GM23338 (cell line): ENCODE measurements at regions not wholly inside any gene's neighbourhood (a gene's known extent, or its start where the extent isn't known, plus 50 kb on each side); places are given as distances from the start of the nearest gene placed in this dataset.

Experiments used
- ATAC-seq: fragments of 200-7000 bp; cut with Tn5 transposase; 3 replicates; pipeline ENCODE4 v1.9.1; 2020
- DNase-seq: peaks from one replicate; pipeline ENCODE4 v3.0.0-alpha.2; 2015; ENCODE audit warnings: low spot score
- H2AFZ ChIP-seq: fragments of 200-600 bp; sonication (generic); 2 replicates; pipeline ENCODE4 v1.8.0; 2016; ENCODE audit warnings: antibody characterized with exemption, mild to moderate bottlenecking, moderate library complexity
- H3F3A ChIP-seq: fragments of 200-600 bp; sonication (generic); replicated peaks from 2 replicates; pipeline ENCODE4 v1.8.0; 2017; ENCODE audit warnings: antibody characterized with exemption, mixed run types, low read depth
- H3K27ac ChIP-seq: fragments of 200-600 bp; sonication (generic); 2 replicates; pipeline ENCODE4 v1.6.1; 2016; ENCODE audit warnings: low read depth
- H3K27me3 ChIP-seq: fragments of 200-600 bp; sonication (generic); 2 replicates; pipeline ENCODE4 v1.8.0; 2016; ENCODE audit warnings: mild to moderate bottlenecking, mixed run types, moderate library complexity; ENCODE audit not compliant: insufficient read depth
- H3K36me3 ChIP-seq: fragments of 200-600 bp; sonication (generic); 2 replicates; pipeline ENCODE4 v1.8.0; 2016; ENCODE audit warnings: mild to moderate bottlenecking; ENCODE audit not compliant: insufficient read depth
- H3K4me1 ChIP-seq: fragments of 200-600 bp; sonication (generic); 2 replicates; pipeline ENCODE4 v1.8.0; 2016; ENCODE audit warnings: mild to moderate bottlenecking, moderate library complexity; ENCODE audit not compliant: insufficient read depth
- H3K4me2 ChIP-seq: fragments of 200-600 bp; sonication (generic); 2 replicates; pipeline ENCODE4 v1.7.1; 2017; ENCODE audit warnings: mixed run types
- H3K4me3 ChIP-seq: fragments of 200-600 bp; sonication (generic); 2 replicates; pipeline ENCODE4 v1.6.1; 2016; ENCODE audit warnings: mixed run types
- H3K79me2 ChIP-seq: fragments of 200-600 bp; sonication (generic); replicated peaks from 2 replicates; pipeline ENCODE4 v1.8.0; 2017; ENCODE audit warnings: mild to moderate bottlenecking; ENCODE audit not compliant: insufficient read depth
- H3K9me2 ChIP-seq: fragments of 200-600 bp; sonication (generic); 2 replicates; pipeline ENCODE4 v1.8.0; 2017; ENCODE audit not compliant: insufficient read depth
- H4K20me1 ChIP-seq: fragments of 200-600 bp; sonication (generic); replicated peaks from 2 replicates; pipeline ENCODE4 v1.8.0; 2017; ENCODE audit warnings: mild to moderate bottlenecking; ENCODE audit not compliant: insufficient read depth
- H3K27ac Mint-ChIP-seq: 2 replicates; pipeline ENCODE4 v1.8.0; 2020; ENCODE audit warnings: inconsistent platforms, mild to moderate bottlenecking, moderate library complexity, mixed read lengths
- H3K27me3 Mint-ChIP-seq: 3 replicates; pipeline ENCODE4 v1.8.0; 2022; ENCODE audit warnings: low read depth, mild to moderate bottlenecking, moderate library complexity, mixed read lengths, inconsistent platforms; ENCODE audit not compliant: insufficient read depth, poor library complexity
- H3K36me3 Mint-ChIP-seq: 3 replicates; pipeline ENCODE4 v1.8.0; 2021; ENCODE audit warnings: low read depth, mild to moderate bottlenecking, inconsistent platforms, moderate library complexity, mixed read lengths
- H3K4me1 Mint-ChIP-seq: 3 replicates; pipeline ENCODE4 v1.8.0; 2020; ENCODE audit warnings: mild to moderate bottlenecking, inconsistent platforms, mixed read lengths
- H3K4me3 Mint-ChIP-seq: 3 replicates; pipeline ENCODE4 v1.8.0; 2021; ENCODE audit warnings: moderate library complexity, mild to moderate bottlenecking, inconsistent platforms, mixed read lengths
- H3K9me3 Mint-ChIP-seq: 3 replicates; pipeline ENCODE4 v1.8.0; 2020; ENCODE audit warnings: moderate library complexity, mild to moderate bottlenecking, inconsistent platforms, mixed read lengths
- CREB1 ChIP-seq: fragments of 250-450 bp; sonication (Bioruptor Pico); IDR thresholded peaks from 2 replicates; pipeline ENCODE4 v1.5.0; 2020; ENCODE audit warnings: low read depth, mild to moderate bottlenecking, moderate library complexity
- CTCF ChIP-seq, 2 experiments: fragments of 200-600 bp in 1 of 2; sonication (generic) in 1 of 2; conservative IDR thresholded peaks; 2 replicates each; pipeline versions ENCODE4 v1.5.1 to v1.6.1; 2016 to 2017; ENCODE audit warnings: antibody characterized with exemption in 2 of 2, low read depth in 2 of 2, mild to moderate bottlenecking in 2 of 2, moderate library complexity in 1 of 2
- EZH2 ChIP-seq: fragments of 200-600 bp; sonication (generic); IDR thresholded peaks from one replicate; pipeline ENCODE4 v1.8.0; 2017; ENCODE audit warnings: antibody characterized with exemption, mild to moderate bottlenecking, low read depth; ENCODE audit not compliant: unreplicated experiment
- EZH2phosphoT487 ChIP-seq: fragments of 200-600 bp; sonication (generic); IDR thresholded peaks from one replicate; pipeline ENCODE4 v1.8.1; 2018; ENCODE audit warnings: antibody characterized with exemption; ENCODE audit not compliant: unreplicated experiment
- JUNB ChIP-seq: IDR thresholded peaks from one replicate; pipeline ENCODE4 v1.6.1; 2016; ENCODE audit warnings: antibody characterized with exemption; ENCODE audit not compliant: unreplicated experiment
- NANOG ChIP-seq: IDR thresholded peaks from 2 replicates; pipeline ENCODE4 v1.6.1; 2016; ENCODE audit warnings: antibody characterized with exemption, borderline replicate concordance
- POLR2AphosphoS5 ChIP-seq: IDR thresholded peaks from 2 replicates; pipeline ENCODE4 v1.6.1; 2016; ENCODE audit warnings: antibody characterized with exemption, low read depth
- STAT1 ChIP-seq: IDR thresholded peaks from one replicate; pipeline ENCODE4 v1.6.1; 2016; ENCODE audit warnings: antibody characterized with exemption; ENCODE audit not compliant: unreplicated experiment
- TF ChIP-seq, protein P1 (sequence below): IDR thresholded peaks from 2 replicates; pipeline ENCODE4 v1.6.1; 2016; ENCODE audit warnings: antibody characterized with exemption
- TF ChIP-seq, protein P2 (sequence below): IDR thresholded peaks from one replicate; pipeline ENCODE4 v1.6.1; 2018; ENCODE audit warnings: antibody characterized with exemption; ENCODE audit not compliant: unreplicated experiment

DNA sequence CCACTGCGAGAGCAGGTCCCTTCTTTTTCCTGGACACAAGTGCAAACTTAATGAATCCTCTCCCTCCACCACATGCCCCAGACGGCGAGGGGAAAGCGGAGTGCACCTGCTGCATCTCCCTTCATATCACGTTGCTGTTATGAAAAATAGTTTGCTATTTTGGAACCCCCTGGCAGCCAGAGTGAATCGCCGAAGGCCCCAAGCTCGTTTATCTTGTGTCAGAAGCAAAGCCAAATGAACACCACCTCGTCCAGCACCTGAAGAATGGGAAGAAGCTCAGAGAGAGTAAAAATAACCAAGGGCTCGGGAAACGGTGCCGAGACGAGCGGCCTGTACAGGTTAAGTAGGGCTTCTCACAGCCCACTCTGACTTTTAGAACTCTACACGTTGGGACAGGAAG is 394.6 kb upstream of the RORA start (continued):
- TF ChIP-seq, protein P1, sequence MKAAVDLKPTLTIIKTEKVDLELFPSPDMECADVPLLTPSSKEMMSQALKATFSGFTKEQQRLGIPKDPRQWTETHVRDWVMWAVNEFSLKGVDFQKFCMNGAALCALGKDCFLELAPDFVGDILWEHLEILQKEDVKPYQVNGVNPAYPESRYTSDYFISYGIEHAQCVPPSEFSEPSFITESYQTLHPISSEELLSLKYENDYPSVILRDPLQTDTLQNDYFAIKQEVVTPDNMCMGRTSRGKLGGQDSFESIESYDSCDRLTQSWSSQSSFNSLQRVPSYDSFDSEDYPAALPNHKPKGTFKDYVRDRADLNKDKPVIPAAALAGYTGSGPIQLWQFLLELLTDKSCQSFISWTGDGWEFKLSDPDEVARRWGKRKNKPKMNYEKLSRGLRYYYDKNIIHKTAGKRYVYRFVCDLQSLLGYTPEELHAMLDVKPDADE: no peak
- no peak for TF ChIP-seq EZH2phosphoT487

DNA sequence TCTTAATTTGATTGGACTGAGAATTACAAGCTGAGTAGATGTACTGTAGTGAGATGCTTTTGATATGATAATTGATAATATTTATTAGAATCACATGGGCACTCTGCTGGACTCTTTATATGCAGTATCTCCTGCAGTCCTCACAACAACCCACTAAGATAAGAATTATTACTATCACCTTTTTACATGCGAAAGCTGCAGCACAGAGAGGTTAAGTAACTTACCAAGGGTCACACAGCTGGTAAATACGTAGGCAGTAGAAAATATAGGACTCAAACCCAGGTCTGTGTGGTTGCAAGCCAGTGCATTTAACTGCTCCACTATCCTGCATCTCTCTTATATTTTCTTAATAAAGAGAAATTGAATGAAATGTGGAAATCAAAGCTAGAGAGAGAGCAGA is 392.8 kb upstream of the RORA start:
- Histone ChIP-seq H3K4me1 (no peaks in the 10 kb centered on the region; the same call in 1 of the 2 replicates), H3K4me3 (no peak overlapping the region), H4K20me1 (no peaks in the 10 kb centered on the region), H3K27me3 (no peaks in the 10 kb centered on the region), H3K36me3 (no peaks in the 10 kb centered on the region), H2AFZ (no peak overlapping the region), H3K9me2 (no peaks in the 10 kb centered on the region), H3K27ac (no peak overlapping the region), H3F3A (no peaks in the 10 kb centered on the region), H3K4me2 (no peak overlapping the region), H3K79me2 (no peaks in the 10 kb centered on the region)
- no peak for TF ChIP-seq STAT1
- TF ChIP-seq, protein P2, sequence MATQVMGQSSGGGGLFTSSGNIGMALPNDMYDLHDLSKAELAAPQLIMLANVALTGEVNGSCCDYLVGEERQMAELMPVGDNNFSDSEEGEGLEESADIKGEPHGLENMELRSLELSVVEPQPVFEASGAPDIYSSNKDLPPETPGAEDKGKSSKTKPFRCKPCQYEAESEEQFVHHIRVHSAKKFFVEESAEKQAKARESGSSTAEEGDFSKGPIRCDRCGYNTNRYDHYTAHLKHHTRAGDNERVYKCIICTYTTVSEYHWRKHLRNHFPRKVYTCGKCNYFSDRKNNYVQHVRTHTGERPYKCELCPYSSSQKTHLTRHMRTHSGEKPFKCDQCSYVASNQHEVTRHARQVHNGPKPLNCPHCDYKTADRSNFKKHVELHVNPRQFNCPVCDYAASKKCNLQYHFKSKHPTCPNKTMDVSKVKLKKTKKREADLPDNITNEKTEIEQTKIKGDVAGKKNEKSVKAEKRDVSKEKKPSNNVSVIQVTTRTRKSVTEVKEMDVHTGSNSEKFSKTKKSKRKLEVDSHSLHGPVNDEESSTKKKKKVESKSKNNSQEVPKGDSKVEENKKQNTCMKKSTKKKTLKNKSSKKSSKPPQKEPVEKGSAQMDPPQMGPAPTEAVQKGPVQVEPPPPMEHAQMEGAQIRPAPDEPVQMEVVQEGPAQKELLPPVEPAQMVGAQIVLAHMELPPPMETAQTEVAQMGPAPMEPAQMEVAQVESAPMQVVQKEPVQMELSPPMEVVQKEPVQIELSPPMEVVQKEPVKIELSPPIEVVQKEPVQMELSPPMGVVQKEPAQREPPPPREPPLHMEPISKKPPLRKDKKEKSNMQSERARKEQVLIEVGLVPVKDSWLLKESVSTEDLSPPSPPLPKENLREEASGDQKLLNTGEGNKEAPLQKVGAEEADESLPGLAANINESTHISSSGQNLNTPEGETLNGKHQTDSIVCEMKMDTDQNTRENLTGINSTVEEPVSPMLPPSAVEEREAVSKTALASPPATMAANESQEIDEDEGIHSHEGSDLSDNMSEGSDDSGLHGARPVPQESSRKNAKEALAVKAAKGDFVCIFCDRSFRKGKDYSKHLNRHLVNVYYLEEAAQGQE: no peak
- no peak for TF ChIP-seq NANOG
- TF ChIP-seq, protein P1: no peak
- no peak for TF ChIP-seq CREB1
- no peak for TF ChIP-seq POLR2AphosphoS5
- no peak for TF ChIP-seq EZH2
- no peak overlapping the region for H3K27ac Mint-ChIP-seq
- H3K9me3 Mint-ChIP-seq: peaks cover 6% of the 10 kb centered on the region; the same call in 2 of the 3 replicates
- H3K4me3 Mint-ChIP-seq: no peak overlapping the region
- peaks cover 8% of the 10 kb centered on the region; the same call in 2 of the 3 replicates for H3K4me1 Mint-ChIP-seq
- ATAC-seq (no peak), DNase-seq (no peak)
- no peaks in the 10 kb centered on the region for H3K27me3 Mint-ChIP-seq
- no peaks in the 10 kb centered on the region for H3K36me3 Mint-ChIP-seq

DNA sequence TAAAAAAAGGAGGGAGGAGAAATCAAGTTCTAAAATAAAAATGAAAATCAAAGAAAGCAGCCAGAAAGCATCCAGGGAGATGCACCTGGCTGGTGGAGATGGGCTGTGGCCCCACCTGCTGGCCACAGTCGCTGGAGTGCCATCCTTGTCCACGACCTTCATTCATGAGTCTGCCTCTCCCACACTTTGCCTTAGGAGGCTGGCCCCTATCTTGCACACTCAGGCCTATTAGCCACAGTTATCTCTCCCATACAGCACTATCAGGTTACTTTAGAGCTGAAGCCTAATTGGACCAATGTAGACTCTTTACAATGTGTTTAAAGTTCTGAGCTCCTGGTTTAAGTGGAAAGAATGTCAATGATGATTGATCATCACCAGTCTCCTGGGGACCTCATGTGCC is 392.0 kb upstream of the RORA start:
- Histone ChIP-seq H3K36me3 (no peaks in the 10 kb centered on the region), H3K27ac (no peak overlapping the region), H3K9me2 (no peaks in the 10 kb centered on the region), H3K4me3 (no peak overlapping the region), H4K20me1 (no peaks in the 10 kb centered on the region), H3K4me2 (no peak overlapping the region), H3K79me2 (no peaks in the 10 kb centered on the region), H3K4me1 (no peaks in the 10 kb centered on the region; the same call in 1 of the 2 replicates), H3F3A (no peaks in the 10 kb centered on the region), H3K27me3 (no peaks in the 10 kb centered on the region), H2AFZ (no peak overlapping the region)
- Mint-ChIP-seq H3K4me1 (peaks cover 8% of the 10 kb centered on the region; the same call in 2 of the 3 replicates), H3K27me3 (no peaks in the 10 kb centered on the region), H3K36me3 (no peaks in the 10 kb centered on the region), H3K4me3 (no peak overlapping the region), H3K9me3 (peaks cover 6% of the 10 kb centered on the region; the same call in 2 of the 3 replicates), H3K27ac (no peak overlapping the region)
- ATAC-seq (peak; percentile 99), DNase-seq (peak; percentile 69)
- no peak for TF ChIP-seq EZH2phosphoT487
- TF ChIP-seq, protein P1: no peak
- TF ChIP-seq, protein P2: no peak
- TF ChIP-seq CTCF (conservative IDR thresholded peaks at IDR 0.05; ENCODE audit: low read depth in 2 of 2): peak; percentile 77 to 91
- no peak for TF ChIP-seq JUNB
